SK-N-SH treated with all-trans-retinoic acid at 6 μM for 48 hours (cell line): ENCODE measurements at regions not wholly inside any gene's neighbourhood (a gene's known extent, or its start where the extent isn't known, plus 50 kb on each side); places are given as distances from the start of the nearest gene placed in this dataset.

Experiments
- BACH2 ChIP-seq: fragments of 250-450 bp; sonication (Bioruptor Pico); IDR thresholded peaks from 2 replicates; pipeline ENCODE4 v1.9.0; 2021; ENCODE audit warnings: mild to moderate bottlenecking, borderline replicate concordance
- TF ChIP-seq, protein P1 (sequence below): fragments of 250-450 bp; sonication (Bioruptor Pico); IDR thresholded peaks from 2 replicates; pipeline ENCODE4 v1.5.1; 2020; ENCODE audit warnings: low read depth, mild to moderate bottlenecking, moderate library complexity

DNA sequence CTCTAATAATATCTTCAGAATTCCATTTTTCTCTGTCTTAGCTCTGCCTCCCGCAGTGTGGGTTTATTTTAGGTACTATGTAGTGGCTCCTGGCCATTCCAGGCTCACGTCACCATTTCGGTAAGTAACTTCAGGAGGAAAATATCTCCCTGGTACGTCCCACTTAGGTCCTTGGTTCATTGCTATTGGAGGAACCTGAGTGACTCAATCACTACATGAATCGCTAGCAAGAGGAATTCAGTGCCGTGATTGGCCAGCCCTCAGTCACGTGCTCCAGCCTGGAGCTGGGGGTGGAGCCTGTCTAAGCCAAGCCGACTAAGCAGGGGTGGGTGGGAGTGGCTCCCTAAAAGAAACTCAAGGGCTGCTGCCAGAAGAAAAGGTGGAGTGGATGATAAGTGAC, 67.3 kb upstream of the E2F3 start:
- TF ChIP-seq BACH2 (CRISPR knock-in tag): no peak
- TF ChIP-seq, protein P1, sequence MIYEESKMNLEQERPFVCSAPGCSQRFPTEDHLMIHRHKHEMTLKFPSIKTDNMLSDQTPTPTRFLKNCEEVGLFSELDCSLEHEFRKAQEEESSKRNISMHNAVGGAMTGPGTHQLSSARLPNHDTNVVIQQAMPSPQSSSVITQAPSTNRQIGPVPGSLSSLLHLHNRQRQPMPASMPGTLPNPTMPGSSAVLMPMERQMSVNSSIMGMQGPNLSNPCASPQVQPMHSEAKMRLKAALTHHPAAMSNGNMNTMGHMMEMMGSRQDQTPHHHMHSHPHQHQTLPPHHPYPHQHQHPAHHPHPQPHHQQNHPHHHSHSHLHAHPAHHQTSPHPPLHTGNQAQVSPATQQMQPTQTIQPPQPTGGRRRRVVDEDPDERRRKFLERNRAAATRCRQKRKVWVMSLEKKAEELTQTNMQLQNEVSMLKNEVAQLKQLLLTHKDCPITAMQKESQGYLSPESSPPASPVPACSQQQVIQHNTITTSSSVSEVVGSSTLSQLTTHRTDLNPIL (CRISPR knock-in tag): no peak
